ENCODE measurements at regions not wholly inside any gene's neighbourhood (a gene's known extent, or its start where the extent isn't known, plus 50 kb on each side); places are given as distances from the start of the nearest gene placed in this dataset.
"Not testable (repeated sequence)": the region's sequence is repeated elsewhere in the genome, so short reads cannot be mapped to it uniquely, and the experiment has no call there.

DNA sequence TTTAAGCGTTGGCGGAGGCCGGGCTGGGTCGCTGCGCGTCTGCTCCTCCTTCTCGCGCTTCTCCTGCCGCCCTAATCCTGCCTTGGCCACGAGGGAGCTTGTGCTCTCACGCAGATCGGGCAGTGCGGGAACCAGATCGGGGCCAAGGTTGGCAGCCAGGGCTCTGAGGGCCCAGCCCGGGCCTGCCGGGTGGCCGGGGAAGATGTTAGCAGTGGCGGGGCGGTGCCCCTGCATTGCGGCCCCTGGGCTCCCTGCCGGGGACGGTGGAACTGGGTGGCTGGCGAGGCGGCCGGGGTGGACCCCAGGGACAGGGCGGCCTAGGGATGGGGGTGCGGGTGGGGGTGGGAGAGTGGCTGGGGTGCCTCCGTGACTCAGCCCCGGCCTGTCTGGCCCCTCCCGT lies 297.4 kb downstream of the CACNA1B start:
- not testable (repeated sequence) for DNase-seq

DNA sequence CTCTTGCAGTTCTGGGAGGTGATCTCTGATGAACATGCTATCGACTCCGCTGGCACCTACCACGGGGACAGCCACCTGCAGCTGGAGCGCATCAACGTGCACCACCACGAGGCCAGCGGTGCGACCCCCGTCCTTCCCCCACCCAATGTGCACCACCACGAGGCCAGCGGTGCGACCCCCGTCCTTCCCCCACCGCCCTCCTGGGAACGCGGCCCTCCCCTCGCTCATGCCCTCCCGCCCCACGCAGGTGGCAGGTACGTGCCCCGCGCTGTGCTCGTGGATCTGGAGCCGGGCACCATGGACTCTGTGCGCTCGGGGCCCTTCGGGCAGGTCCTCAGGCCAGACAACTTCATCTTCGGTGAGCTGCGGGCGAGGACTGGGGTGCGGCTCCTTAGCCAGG lies 297.8 kb downstream of the CACNA1B start:
- DNase-seq: not testable (repeated sequence)

DNA sequence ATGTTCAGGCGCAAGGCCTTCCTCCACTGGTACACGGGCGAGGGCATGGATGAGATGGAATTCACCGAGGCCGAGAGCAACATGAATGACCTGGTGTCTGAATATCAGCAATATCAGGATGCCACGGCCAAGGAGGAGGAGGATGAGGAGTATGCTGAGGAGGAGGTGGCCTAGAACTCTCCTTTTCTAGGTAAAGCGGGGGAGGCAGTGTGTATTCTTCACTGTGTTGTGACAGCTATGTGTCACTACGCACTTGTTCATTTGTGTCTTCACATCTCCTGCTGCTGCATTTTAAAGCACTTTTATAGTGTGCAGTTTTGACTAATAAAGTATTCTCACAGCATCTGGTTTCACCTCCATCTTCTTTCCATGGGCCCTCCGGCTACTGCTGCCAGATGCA lies 299.5 kb downstream of the CACNA1B start:
- DNase-seq: not testable (repeated sequence)

DNA sequence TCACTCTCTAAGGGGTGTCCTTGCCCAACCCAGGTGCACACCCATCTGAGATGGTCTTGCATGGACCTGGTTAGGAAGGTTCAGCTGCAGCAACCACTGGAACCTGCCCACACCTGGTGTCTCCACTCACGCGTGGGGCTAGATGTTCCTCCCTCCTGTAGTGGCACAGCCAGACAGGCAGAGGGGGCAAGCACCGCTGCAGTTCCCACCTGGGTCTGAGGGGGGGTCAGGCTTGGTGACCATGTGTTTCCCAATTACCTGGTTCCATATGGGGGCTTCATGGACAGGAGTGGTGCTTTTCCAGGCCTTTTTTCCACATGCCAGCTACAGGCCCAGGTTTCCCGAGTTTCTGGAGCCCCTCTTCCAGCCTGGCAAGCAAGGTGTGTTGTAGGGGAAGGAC lies 301.4 kb downstream of the CACNA1B start:
- DNase-seq: not testable (repeated sequence)

DNA sequence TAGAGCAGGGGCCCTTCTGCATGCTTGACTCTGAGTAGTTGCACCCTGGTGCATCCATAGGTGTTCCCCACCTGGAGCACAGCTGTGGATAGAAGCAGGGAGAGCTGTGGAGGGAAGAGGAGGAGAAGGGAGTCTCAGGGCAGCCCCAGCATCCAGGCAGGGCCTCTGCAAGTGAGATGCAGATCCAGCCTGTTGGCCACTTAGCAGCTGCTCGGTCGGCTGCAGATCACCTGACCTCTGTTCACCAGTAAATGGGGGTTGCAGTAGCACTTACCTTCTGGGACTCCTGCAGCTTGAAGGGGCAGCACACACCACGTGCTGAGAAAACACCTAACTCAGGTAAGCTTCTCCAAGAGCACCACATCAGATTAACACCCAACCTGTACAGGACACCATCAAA lies 302.1 kb downstream of the CACNA1B start:
- DNase-seq: not testable (repeated sequence)

DNA sequence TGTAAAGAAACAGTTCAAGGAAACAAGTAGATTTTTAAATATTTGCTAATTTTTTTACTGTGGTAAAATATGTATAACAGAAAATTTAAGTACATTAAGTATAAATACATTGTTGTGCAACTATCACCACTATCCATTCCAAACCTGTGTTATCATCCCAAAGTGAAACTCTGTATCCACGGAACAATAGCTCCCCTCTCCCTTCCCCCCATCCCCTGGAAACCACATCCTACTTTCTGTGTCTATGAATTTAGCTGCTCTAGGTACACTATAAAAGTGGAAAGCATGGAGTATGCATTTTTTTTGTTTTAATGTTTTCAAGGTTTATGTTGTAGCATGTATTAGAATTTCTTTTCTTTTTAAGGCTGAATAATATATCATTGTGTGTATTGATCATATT lies 304.4 kb downstream of the CACNA1B start:
- not testable (repeated sequence) for DNase-seq

DNA sequence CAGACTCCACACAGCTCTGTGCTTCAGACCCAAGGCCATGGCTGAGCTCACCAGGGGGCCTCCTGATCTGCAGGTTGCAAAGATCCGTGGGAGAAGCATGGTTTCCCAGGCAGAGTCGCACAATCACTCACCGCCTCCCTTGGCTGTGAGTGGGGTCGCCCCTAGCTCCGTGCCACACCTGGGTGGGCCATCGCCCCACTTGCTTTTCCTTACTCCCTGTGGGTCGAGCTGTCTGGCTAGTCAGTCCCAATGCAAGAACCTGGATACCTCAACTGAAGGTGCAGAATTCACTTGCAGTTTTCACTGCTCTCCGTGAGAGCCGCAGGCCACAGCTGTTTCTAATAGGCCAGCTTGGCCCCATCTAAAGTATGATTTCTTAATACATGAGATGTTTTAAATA lies 319.6 kb downstream of the CACNA1B start:
- DNase-seq: not testable (repeated sequence)

GRCh38 chr9:138198963-138199362 lies 321.4 kb downstream of the CACNA1B start:
- not testable (repeated sequence) for DNase-seq

DNA sequence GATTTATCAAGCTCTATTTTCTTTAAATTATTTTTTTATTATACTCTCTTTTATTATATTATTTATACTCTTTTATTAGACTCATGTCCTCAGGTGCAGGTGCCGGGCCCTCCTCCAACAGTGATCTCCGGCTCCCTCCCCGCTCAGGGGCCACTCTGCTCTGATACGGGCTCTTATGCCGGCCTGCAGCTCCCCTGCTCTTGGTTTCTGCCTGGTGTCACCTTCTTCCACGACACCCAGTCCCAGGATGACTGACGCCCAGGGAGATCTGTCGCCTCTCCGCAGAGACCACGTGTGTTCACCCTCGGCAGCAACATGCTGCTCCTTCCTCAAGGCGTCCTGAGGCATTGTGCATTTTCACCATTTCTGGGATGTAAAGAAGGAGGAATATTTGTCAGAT lies 322.3 kb downstream of the CACNA1B start:
- not testable (repeated sequence) for DNase-seq

GRCh38 chr9:138200481-138201142 lies 323.0 kb downstream of the CACNA1B start:
- DNase-seq: not testable (repeated sequence)

DNA sequence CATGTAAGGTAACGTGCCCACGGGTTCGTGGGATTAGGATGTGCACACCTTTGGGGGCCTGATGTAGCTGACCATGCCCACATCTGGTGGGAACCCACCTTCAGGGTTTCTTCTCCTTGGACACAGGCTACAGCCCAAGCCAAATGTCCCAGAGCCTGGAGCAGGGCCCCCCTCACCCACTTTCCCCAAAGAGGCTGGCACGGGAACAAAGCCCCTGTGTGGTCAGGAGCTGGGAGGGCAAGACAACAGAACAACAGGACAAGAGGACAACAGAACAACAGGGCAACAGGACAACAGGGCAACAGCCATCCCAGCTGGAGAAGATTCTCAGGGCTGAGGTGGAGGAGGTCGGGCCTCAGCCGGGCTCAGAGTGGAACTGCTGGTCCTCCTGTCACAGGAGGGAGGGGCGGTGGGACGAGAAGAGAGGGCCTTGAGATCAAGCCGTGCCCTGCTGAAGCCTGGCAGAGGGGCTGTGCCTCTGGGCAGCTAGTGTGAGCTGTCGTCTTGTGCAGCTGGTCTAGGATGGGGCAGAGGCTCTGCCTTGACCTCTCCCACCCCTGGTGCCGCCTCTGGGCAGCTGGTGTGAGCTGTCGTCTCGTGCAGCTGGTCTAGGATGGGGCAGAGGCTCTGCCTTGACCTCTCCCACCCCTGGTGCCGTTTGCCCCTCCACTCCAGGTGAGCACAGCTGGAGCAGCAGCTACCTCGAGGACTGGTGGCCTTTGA lies 323.7 kb downstream of the CACNA1B start:
- not testable (repeated sequence) for DNase-seq

DNA sequence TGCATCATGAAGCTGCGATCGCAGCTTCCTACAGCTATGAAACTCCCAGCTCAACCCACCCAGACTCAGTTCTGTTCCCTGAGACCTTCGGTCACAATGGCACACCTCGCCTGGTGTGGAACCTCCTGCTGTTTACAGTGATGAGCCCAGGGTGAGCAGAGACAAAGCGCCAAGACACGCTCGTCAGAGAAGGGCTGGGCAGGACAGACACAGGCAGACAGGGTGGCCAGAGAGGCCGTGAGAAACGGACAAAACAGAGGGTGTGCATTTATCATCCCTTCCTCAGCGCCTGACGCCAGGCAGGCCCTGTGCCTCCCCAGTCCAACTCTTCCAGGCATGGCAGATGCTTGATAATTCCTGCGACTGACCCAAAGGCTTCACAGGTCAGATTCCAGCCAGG lies 324.5 kb downstream of the CACNA1B start:
- DNase-seq: not testable (repeated sequence)

GRCh38 chr9:138203304-138203703 lies 325.7 kb downstream of the CACNA1B start:
- DNase-seq: not testable (repeated sequence)

- DNase-seq: not testable (repeated sequence)
These were observed 326.3 kb downstream of the CACNA1B start for GRCh38 chr9:138203872-138204271.

DNA sequence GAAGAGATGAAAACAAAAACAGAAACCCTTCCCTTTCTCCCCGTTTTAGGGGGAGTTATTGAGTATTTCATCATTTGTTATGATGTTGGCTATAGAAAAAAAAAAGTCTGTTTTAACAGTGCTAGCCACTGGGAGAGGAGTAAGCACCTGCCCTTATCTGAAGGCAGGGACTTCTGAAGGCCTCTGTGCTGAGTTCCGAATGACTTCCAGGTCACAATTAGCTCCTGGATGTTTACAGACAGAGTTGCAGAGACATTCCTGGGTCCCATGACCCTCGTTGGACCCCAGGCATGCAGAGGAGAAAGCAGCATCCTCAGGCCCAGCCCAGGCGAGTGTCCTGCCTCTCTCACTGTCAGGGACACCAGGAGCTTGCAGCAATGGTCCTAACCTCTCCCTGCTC lies 328.5 kb downstream of the CACNA1B start:
- not testable (repeated sequence) for DNase-seq

GRCh38 chr9:138207300-138208179 lies 330.0 kb downstream of the CACNA1B start:
- DNase-seq: not testable (repeated sequence)

- not testable (repeated sequence) for DNase-seq
These were observed 331.6 kb downstream of the CACNA1B start for GRCh38 chr9:138209071-138209644.

- not testable (repeated sequence) for DNase-seq
These were observed 332.9 kb downstream of the CACNA1B start for GRCh38 chr9:138210388-138210986.

DNA sequence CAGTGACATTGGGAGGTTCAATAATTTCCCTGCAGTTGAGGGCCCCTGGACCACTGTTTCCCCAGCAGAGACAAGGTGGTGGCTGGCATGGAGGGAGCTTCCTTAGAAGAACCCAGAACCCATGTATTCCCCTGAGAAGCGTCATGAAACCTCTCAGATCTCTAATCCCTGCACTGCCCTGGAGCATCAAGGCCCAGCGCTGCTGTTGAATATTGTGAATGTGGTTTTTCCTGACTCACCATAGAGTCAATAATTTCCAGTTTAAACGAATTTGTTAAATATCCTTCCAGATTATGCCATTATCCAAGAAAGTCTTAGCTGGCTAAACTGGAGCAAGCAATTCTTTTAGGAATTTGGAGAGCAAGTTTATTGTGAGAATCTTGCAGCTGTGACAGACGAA lies 333.5 kb downstream of the CACNA1B start:
- not testable (repeated sequence) for DNase-seq

- DNase-seq: not testable (repeated sequence)
These were observed 334.1 kb downstream of the CACNA1B start for GRCh38 chr9:138211544-138212219.

DNA sequence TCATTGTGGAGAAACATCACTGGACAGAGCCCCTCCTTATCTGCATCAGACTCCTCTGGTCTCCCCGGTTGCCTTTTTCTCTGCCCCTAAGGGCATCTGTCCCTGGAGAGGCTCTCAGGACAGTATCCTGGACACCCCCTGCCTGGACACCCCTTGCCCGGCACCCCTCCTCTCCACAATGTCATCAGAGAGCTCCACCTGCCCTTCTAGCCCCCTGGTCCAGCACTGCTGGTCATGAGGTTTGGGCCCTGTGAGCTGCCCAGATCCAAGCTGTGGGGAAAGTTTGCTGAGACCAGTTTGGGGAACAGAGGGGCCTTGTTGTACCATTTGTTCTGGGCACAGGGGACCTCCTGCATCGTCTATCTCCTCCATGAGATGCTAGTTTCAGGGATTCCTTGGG lies 335.2 kb downstream of the CACNA1B start:
- DNase-seq: not testable (repeated sequence)

GRCh38 chr9:138213748-138214147 lies 336.2 kb downstream of the CACNA1B start:
- not testable (repeated sequence) for DNase-seq

All from NCI-H2029 (cell line).